H1 (cell line): ENCODE measurements at regions not wholly inside any gene's neighbourhood (a gene's known extent, or its start where the extent isn't known, plus 50 kb on each side); places are given as distances from the start of the nearest gene placed in this dataset.

Experiments used
- ATF3 ChIP-seq: IDR thresholded peaks from 2 replicates; pipeline ENCODE4 v1.6.1; 2011; ENCODE audit warnings: low read depth, mild to moderate bottlenecking, low read length; ENCODE audit not compliant: insufficient read depth
- FOSL1 ChIP-seq: IDR thresholded peaks from 2 replicates; pipeline ENCODE4 v1.6.1; 2011; ENCODE audit warnings: mild to moderate bottlenecking, low read depth, low read length, moderate library complexity; ENCODE audit not compliant: insufficient read depth
- JUND ChIP-seq: IDR thresholded peaks from 2 replicates; pipeline ENCODE4 v1.6.1; 2011; ENCODE audit warnings: mild to moderate bottlenecking, improper control_type of control experiment, low read length

DNA sequence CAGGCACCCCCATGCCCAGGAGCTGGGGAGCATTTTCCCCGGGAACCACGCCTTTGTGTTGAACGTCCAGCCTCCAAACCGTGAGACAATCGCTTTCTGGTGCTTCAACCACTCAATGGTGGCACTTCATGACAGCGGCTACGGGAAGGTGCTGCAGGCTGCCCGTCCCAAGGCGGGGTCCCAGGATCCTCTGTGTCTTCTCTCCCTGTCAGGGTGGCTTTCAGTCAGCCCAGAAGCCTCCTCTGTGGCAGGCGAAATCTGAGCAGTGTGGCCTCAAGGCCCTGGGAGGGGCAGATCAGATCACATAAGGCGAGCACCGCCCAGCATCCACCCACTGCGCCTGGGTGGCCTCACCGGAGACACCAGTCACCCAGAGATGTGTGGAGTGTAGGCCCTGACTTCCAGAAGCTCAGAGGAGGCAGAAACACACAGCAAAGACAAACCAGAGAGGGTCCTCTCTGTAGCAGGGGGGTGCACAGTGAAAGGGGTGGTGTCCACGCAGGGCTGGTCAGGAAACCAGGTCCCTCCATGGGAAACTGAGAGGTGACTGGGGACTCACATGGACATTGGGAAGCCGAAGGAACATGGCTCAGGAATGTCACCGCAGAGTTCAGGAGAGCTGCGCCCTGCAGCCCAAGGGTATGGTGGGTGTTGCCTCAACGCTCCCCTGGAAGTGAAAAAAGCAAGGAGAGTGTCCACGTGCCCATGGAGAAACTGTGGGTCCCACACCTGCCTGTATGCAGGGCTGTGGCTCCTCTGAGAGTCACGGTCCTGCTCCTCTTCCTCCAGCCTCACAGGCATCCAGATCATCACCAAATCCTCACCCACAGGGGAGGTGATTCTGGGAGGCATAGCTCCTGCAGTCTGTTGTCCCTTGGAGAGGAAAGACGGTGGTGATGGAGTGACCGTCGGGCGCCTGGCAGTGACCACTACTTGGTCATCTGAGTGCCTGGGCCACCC lies 1420.7 kb downstream of the TBC1D22A start (continued):
- TF ChIP-seq ATF3, result no peak
- TF ChIP-seq FOSL1, result no peak
- TF ChIP-seq JUND, result no peak
